HG02678 (cell line): ENCODE measurements at regions not wholly inside any gene's neighbourhood (a gene's known extent, or its start where the extent isn't known, plus 50 kb on each side); places are given as distances from the start of the nearest gene placed in this dataset.
"Not testable (repeated sequence)": the region's sequence is repeated elsewhere in the genome, so short reads cannot be mapped to it uniquely, and the experiment has no call there.

ENCODE experiments used
- ATAC-seq: cut with Tn5 transposase; IDR thresholded peaks from one replicate; pipeline ENCODE4 v1.9.1; 2021; ENCODE audit warnings: mild to moderate bottlenecking, moderate library complexity; ENCODE audit not compliant: unreplicated experiment

DNA sequence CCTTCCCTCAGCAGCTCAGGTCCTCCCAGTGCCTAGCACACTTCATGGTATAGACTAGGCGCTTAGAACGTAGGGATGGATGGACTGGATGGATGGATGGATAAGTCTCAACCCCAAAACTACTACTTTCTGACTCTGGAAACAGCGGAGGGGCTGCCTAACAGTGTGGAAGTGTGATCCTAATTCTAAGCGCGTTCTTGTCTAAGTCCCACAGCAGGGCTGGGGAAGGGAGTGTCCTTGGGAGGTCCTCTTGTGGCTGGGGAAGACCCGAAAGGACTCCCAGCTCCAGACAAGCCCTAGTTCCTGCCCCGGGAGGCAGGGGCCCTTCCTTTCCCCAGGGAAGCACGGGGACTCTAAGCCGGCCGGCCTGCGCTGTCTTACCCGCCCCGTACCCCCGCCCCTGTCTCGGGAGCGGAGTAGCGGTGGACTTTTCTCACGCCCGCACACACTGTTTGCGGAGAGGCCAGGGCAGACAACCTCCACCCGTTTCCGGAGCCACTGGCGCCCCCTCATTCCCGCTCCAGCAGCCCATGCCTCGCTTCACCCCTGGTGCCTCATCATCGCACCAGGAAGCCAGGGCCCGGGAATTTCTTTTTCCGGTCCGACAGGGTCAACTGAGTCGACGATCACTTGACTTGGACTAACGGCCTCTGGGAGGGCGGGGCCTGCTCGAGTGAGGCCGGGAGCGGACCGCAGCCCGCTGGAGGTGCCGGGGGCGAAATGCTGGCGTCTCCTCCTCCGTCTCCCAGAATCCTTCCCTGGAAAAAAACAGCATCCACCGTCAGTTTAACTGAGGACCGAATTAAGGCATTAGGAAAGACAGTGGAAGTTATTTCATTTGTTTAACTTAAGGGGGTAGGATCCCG, 133.3 kb downstream of the TBC1D2B start:
- no peak for ATAC-seq

DNA sequence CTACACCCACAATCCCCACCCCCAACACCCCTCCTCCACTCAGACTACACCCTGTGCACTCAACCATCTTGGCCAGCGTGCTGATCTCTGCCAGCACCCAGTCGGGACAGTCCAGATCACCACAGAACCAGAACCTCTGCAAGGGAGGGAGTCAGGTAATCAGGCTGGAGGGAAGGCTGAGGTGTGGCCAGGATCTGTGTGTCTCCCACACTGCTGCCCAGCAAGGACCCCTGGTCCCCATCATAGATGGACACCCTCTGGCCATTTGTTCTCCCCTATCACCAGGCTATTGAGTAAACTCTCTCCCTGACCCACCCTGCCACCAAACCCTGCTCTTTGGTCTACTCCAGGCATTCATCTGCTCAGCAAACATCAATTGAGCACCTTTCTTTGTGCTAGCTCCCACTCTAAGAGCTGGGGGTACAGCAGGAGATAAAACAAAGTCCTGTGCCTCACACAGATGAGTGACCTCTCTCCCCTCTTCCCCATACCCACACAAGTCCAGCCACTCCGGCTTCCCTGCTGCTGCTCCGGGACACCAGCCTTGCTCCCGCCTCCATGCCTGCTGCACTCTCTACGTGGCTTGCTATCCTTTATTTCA, 134.8 kb downstream of the TBC1D2B start:
- no peak for ATAC-seq

DNA sequence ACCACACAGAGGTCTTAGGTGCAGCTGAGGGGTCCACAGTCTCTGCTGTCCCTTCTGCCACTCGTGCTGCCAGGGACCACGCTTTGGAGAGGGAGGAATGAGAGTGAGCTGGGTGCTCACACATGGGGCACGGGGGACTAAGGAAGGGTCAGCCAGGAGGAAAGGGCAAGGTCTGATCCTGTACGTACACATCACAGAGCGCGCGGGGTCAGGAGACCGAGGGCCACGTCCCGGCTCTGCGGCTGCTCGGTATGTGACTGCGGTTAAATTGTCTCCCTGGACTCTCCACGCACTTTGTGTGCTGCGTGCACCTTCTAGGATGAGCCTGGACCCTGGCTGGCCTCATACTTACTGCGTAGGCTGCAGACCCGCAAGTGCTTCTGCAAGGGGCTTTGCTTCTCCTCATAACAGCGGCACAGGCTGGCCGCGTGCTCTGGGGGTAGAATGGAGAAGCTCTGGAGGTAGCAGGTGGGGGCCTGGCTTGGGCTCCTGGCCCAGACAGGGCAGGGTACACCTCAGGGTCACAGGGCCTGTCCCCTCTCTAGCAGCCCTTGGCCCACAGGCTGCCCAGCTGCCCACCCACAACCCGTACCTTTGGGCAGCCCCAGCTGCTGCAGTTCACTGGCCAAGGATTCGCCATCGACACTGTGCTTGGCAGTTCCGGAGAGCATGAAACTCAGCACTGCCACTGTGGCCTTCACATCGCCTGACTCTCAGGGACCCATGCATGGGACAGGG, 136.3 kb downstream of the TBC1D2B start:
- ATAC-seq = not testable (repeated sequence)

DNA sequence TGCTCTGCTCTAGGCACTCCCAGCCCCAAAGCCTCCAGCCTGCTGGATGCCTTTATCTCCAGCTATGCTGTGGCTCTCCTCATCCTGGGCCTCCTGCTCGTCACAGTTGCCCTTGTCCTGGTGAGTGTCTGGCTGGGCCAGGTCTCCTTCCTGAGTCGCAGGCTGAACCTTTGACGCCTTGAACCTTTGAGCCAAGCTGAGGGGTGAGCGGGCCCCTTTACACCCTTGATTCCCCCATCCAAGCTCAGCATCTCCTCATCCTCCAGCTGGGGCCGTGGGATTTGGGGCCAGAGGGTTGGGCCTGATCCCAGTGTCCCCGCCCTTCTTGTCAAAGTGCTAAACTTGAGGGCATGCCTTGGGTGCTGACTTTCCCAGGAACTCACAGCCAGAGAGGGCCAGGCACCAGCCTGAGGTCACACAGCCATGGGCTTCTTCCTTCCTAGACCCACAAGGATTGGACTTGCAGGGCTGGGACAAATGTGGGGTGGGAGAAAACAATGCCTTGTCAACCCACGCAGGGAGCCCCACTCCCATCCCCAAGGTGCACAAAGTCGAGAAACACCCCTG, 137.0 kb downstream of the TBC1D2B start:
- no peak for ATAC-seq

DNA sequence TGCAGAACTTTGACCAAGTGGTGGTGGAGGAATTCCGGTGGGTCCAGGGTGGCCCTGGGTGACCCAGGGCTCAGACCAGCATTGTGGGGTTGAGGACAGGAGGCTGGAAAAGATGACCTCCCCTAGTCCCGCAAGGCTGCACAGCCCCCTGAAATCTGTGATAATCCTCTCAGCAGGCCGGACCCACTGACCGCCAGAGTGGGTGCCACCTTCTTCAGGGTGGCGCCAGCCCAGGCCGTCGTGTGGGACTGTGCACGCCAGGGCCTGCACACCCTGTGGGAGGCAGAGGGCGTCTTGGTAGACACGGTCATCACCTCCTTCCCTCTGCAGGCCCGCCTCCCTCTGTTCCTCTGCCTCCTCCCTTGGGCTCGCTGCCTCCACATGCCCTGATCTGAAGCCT, 137.7 kb downstream of the TBC1D2B start:
- no peak for ATAC-seq

DNA sequence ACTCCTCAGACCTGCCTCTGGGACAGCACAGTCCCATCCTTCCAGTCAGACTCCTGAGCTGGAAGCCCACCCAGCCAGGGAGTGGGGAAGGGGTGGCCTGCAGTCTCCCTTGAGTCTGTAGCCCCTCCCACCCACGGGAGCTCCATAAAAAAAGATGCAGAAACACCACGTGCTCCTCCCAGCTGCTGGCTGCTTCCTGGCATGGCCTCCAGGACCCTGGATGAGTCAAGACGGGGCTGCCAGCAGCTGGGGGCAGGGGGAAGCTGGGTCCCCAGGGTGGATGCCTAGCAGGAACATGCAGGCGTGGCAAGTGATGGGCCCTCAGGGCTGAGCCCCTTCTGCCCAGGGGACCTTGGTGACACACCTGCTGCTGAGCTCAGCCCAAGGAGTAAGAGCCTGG, 138.5 kb downstream of the TBC1D2B start:
- not testable (repeated sequence) for ATAC-seq

DNA sequence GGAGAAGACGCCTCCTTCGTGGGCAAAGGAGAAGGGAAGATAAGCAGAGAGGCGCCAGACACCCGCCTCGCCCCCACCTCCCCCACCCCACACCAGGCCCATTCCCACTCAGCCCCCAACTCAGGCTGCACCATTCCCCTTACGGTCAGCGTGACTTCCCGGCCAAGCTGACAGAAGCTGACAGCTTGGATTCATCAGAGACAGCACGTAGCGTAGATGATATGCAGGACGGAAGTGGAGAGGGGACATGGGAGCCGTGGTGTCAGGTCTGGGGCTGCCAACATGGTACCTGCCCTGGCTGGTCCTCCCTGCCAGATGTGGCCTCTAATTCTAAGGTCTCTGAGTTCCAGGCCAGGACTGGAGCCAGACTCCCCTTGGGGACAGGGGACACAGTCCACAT, 139.0 kb downstream of the TBC1D2B start:
- ATAC-seq = not testable (repeated sequence)

DNA sequence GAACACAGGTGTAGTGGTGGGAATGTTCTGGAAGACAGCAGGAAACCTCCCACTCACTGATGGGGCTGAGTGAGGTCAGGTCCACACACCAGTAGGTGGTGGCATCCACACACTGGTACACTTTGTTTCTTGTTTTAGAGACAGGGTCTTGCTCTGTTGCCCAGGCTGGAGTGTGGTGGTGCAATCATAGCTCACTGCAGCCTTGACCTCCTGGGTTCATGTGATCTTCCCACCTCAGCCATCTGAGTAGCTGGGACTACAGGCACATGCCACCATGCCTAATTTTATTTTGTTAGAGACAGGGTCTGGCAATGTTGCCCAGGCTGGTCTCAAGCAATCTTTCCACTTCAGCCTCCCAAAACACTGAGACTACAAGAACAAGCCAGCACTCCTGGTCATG, 140.9 kb downstream of the TBC1D2B start:
- not testable (repeated sequence) for ATAC-seq

DNA sequence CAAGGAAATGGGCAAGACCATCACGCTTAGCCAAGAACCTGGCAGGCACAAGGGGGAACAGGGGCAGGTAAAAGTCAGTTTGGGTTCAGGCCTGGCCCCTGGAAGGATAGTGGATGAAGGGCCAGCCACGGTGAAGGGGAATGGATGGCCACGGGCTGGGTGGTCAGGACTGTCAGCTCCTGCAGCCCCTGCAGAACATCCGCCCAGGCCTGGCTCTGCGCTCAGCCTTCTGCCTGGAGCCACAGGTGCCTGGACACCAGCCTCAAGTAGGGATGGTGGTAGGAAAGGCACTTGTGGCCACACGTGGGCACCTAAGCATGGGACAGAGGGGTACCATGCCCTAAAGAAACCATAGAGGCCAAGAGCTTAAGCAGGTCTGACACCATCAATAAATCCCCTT, 143.0 kb downstream of the TBC1D2B start:
- not testable (repeated sequence) for ATAC-seq

DNA sequence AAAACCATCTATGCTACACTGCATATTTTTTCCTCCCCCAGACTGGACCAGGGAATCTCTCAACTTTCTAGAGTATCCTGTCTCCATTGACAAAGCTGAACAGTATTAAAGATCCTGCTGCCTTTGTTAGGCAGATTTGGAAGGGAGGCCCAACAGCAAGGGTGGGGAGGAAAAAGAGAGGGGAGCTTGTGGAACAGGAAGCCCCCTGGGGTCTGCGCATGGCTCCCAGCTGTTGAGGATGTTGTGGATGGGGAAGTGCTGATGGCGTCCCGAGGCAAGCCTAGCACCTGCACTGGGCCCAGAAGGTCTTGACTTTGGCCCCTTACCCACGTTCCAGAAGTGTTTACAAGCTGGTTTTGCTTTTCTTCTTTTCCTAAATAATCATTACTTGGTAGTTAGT, 146.6 kb downstream of the TBC1D2B start:
- ATAC-seq = not testable (repeated sequence)

DNA sequence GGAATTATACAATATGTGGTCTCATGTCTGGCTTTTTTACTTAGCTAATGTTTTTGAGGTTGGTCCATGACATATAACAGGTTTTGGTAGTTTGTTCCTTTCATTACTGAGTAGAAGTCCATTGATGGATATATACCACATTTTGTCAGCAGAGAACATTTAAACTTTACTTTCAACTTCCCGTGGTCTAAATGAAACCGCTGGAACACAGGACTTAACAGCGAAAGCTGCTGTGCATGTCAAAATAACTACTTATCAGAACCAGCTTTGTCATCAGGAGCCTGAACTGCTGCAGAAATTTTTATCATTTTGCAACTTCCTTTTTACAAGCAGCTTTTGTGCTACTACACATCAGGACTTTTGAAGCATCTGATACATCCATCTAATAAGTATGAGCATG, 147.0 kb downstream of the TBC1D2B start:
- not testable (repeated sequence) for ATAC-seq

DNA sequence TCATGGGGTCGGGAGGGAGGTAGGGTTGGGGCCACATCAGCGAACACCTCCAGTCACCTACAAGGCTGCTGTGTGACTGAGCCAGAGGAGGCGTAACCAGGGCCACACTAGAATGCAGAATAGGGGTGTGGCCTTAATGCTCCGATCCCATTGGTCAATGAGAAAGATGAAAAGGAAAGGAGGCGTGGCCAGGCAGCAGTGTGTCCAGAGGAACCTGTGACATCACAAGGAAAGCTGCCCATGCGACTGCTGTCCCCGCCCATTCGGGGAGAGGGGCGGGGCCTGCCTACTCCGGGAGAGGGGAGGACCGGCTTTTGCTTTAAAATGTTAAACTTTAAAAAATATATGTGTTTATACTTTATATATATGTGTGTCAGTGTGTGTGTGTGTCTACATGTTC, 150.7 kb downstream of the TBC1D2B start:
- ATAC-seq = not testable (repeated sequence)

DNA sequence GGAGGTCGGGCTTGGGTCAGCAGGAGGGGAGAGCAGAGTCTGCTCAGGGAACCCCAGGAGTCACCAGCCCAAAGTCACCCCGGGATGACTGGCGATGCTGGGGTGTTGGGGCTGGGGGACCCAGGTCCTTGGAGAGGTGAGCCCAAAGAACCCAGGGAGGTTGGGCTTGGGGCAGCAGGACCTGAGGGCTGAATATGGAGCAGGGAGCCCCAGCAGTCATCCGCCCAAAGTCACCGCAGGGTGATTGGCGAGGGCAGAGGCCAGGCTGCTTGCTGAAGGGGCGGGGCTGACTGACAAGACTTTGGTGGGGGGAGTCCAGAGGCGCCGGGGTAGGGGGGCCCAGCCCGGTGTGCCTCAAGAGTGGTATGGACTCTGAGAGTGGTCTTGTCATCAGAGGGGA, 151.2 kb downstream of the TBC1D2B start:
- not testable (repeated sequence) for ATAC-seq

DNA sequence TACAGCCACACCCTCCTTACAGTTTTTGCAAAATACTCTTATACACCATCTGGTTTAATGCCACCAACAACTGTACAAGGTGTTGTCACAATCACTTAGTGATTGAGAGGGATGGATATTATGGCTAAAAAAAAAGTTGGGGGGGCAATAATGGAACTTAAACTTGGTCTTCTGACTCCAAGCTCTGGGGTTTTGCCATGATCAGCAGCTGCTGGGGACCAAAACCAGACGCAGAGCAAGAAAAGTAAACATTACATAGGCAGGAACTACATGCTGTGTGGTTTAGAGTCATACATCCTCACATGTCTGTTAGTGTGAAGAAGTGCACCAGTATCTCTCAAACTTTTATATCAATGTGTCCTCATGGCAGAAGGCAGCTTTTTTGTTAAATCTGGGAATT, 152.4 kb downstream of the TBC1D2B start:
- not testable (repeated sequence) for ATAC-seq

DNA sequence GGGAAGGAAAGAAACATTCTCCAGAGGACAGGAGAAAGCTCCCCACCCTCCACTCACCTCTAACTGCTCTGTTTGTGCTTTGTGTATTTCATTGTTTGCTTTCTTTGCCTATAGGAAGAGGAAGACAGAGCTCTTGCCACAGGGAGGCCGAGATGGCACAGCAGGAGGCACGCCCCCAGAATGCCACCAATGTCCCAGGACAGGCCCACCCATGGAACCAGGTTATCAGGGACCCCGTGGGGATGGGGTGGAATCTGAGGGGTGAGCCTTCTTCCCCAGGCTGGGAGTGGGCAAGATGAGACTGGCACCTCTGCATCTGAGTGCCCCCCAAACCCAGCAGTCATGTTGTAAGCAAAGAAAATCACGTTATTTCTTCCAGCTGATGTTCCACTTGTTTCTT, 155.8 kb downstream of the TBC1D2B start:
- ATAC-seq = no peak

DNA sequence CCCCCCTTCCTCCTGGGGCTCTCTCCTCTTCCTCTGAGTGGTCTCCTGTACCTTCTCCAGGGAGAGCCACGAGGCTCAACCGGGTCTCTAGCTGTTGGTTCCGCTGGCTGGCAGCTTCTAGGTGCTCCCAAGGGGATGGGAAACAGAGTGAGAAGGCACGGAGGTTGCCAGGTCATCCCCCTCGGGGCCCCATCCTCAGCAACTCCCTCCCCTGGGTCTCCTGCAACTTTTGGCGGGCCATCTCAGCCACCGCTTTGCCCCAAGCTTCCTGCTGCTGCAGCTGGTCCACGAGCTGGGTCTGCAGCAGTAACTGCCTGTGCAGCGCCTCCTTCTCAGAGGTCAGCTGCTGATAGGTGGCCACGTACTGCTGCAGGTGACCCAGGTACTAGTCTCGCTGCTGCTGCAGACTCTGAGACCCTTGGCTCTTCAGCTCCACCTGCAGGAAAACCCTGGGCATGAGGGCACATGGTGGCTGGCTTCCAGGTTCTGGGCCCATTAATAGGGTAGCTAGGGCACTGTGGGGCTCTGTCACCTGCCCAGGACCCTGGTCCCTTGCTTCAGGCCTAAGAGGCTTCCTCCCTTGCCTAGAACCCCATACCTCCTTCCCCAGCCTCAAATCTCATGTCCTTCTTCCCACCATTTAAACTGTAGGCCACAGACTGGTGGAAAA, 160.4 kb downstream of the TBC1D2B start:
- not testable (repeated sequence) for ATAC-seq

DNA sequence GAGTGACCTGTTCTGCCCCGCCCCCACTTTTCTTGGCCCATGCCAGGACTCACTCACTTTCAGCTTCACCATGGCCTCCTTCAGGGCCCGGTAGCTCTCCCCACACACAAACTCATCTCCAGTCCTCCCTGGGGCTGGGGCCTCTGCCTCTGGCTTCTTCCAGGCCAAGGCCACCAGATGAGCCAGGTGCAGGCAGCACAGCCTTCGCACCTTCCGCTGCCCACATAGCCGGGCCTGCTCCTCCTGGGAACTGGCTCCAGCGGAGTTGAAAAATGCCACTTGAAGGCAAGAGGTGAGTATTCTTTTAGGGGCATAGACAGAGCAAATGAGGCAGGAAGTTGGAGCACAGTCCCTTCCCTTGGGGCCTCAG, 161.6 kb downstream of the TBC1D2B start:
- not testable (repeated sequence) for ATAC-seq

DNA sequence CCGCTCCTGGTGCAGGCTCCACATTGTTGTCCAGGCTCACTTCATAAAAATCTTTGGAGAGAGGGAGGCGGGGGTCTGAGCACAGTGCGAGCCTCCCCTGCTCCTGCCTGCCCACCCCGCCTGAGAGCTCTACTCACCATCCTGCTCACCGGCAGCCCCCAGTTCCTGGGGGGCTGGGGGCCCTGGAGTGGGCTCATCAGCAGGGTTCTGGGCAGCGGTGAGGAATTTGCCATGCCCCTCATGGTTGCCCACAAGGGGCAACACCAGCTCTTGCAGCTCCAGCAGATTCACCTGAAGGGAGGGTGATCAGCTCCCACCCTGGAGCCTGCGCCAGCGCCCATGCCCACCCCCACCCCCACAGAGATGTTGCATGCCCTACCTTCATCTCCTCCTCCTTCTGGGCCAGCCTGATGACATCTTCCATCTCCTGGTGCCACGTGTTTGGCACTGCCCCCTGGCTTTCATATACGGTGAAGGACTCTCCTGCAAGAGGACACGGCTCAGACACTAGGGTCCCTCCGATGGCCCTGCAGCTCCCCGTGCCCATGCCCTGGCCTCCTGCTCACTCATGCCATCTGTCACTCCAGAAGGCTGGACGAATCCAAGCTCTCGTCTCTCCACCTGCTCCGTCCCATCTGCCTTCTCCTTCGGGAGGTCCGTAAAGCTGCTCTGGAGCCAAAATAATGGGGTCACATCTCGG, 162.1 kb downstream of the TBC1D2B start:
- no peak for ATAC-seq

DNA sequence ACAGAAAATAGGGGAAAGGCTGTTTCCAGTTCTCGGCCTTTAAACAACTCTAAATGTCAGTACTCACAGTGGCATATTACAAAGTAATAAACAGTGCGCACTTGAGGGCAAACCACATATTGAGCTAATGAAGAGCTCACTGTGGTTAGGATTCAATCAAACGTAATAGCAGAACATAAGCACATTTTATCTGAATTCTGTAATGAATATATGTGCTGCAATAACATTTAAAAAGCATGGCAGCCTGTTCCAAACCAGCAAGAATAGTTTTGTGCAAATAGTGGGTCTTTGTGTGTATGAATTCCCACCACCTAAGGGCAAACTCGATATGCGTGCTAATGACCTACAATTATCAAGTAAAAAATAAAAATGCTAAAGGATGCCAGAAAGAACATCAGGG, 163.0 kb downstream of the TBC1D2B start:
- ATAC-seq = not testable (repeated sequence)
